SU-DHL-6 (cell line): ENCODE measurements at regions not wholly inside any gene's neighbourhood (a gene's known extent, or its start where the extent isn't known, plus 50 kb on each side); places are given as distances from the start of the nearest gene placed in this dataset.

ENCODE experiments used
- CTCF ChIP-seq: fragments of 200-600 bp; sonication (generic); IDR thresholded peaks from one replicate; pipeline ENCODE4 v1.5.1; 2017; ENCODE audit warnings: antibody characterized with exemption, mild to moderate bottlenecking, low read length, moderate library complexity; ENCODE audit not compliant: insufficient read depth, poor library complexity, severe bottlenecking
- EZH2phosphoT487 ChIP-seq: fragments of 200-600 bp; sonication (generic), shearing (Covaris generic); conservative IDR thresholded peaks from 2 replicates; pipeline ENCODE4 v1.6.1; 2018; ENCODE audit warnings: mild to moderate bottlenecking, antibody characterized with exemption, low read length, moderate library complexity, mixed read lengths

GRCh38 chr14:105931808-105932483 is 405.6 kb downstream of the TMEM121 start:
- TF ChIP-seq CTCF: no peak
- TF ChIP-seq EZH2phosphoT487: no peak
